ENCODE measurements at regions not wholly inside any gene's neighbourhood (a gene's known extent, or its start where the extent isn't known, plus 50 kb on each side); places are given as distances from the start of the nearest gene placed in this dataset.

GRCh38 chr7:9978106-9979064, 995.3 kb upstream of the PHF14 start:
- no peak for TF ChIP-seq CTCF (IDR thresholded peaks at IDR 0.05)
- TF ChIP-seq ZFX (IDR thresholded peaks at IDR 0.05; ENCODE audit: borderline replicate concordance) = no peak
- no peak overlapping the region for H3K27ac ChIP-seq

DNA sequence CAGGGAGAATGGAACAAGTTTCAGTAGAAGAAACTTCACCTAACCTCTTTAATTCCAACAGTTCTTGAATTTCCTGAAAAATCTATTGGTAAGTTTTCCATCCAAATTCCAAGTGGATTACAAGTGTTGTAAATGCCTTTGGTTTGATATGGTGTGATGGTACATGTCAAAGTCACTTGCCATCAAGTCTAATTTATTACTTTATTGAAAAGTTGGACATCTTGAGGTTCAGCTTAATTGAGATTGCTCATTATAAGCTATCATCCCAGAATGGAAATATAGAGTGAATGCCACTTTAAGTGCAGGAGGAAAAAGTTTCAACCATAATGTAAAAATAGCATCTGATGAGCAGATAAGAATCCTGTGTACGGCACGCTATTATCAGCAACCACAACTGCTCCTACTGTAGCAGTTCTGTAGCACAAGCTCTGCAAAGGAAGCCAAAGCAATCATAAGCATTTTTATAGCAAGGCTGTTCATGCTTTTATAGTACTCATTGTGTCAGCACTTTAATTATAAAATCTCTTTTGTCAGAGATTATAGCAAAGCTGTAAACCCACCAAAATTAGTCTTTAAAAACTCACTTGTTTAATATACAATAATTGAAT, 991.8 kb upstream of the PHF14 start:
- TF ChIP-seq ZFX (IDR thresholded peaks at IDR 0.05; ENCODE audit: borderline replicate concordance) = no peak
- no peak for TF ChIP-seq CTCF (IDR thresholded peaks at IDR 0.05)
- no peak overlapping the region for H3K27ac ChIP-seq

DNA sequence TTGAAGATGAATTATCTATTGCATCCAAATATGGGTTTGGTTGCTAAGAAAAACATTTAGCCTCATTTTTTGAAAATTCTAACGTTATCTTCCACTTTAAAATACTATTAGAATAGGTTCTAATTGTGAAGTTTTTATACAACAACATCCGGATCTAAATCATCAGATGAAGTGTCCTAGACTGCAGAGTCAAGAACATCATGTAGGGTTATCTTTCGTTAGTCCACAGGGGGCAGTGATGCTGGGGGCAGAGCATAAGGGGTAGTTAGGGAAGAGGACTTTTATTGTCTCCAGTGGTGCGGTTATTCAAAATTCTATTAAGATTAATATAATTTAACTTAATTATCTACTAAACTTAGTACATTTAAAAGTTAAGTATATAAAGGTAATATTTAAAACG, 990.6 kb upstream of the PHF14 start:
- H3K27ac ChIP-seq = no peak overlapping the region
- TF ChIP-seq ZFX (IDR thresholded peaks at IDR 0.05; ENCODE audit: borderline replicate concordance) (no peak), CTCF (IDR thresholded peaks at IDR 0.05) (0 out of 2 replicates have a peak, but pooled peaks have one; percentile 28)

GRCh38 chr7:10015687-10016086, 958.0 kb upstream of the PHF14 start:
- peak; percentile 59 for TF ChIP-seq CTCF (IDR thresholded peaks at IDR 0.05)
- TF ChIP-seq ZFX (IDR thresholded peaks at IDR 0.05; ENCODE audit: borderline replicate concordance) = no peak
- no peak overlapping the region for H3K27ac ChIP-seq

- TF ChIP-seq CTCF (IDR thresholded peaks at IDR 0.05) (no peak), ZFX (IDR thresholded peaks at IDR 0.05; ENCODE audit: borderline replicate concordance) (no peak)
- no peak overlapping the region for H3K27ac ChIP-seq
Measured at GRCh38 chr7:10022480-10022879, 951.2 kb upstream of the PHF14 start.

GRCh38 chr7:10022957-10023356, 950.7 kb upstream of the PHF14 start:
- TF ChIP-seq CTCF (IDR thresholded peaks at IDR 0.05) (peak; percentile 82), ZFX (IDR thresholded peaks at IDR 0.05; ENCODE audit: borderline replicate concordance) (no peak)
- no peak overlapping the region for H3K27ac ChIP-seq
